AG04450 (cell line): ENCODE measurements at regions not wholly inside any gene's neighbourhood (a gene's known extent, or its start where the extent isn't known, plus 50 kb on each side); places are given as distances from the start of the nearest gene placed in this dataset.
A peak's percentile ranks its signal among the peaks of the same experiment; 100 is the strongest.
"Not testable (repeated sequence)": the region's sequence is repeated elsewhere in the genome, so short reads cannot be mapped to it uniquely, and the experiment has no call there.

Experiments used
- CTCF ChIA-PET: fragments of 300-600, 350-600 bp; formaldehyde crosslinking; extraction: SDS; loops from one replicate; lab custom pipeline; 2022; ENCODE audit warnings: antibody characterized with exemption, inconsistent platforms; lab: Charles Lee
- POLR2A ChIA-PET: fragments of 350-600 bp; formaldehyde crosslinking; extraction: SDS; loops from one replicate; lab custom pipeline; 2021; ENCODE audit warnings: antibody characterized with exemption, inconsistent platforms; lab: Yijun Ruan, JAX
- DNase-seq: peaks from one replicate; pipeline ENCODE4 v3.0.0-alpha.2; 2011; ENCODE audit warnings: low read depth, low spot score
- H3K27ac ChIP-seq: one replicate; pipeline ENCODE4 v1.5.1; 2012; ENCODE audit warnings: low read depth, low read length, control low read depth
- H3K27me3 ChIP-seq: one replicate; pipeline ENCODE4 v1.6.0; 2012; ENCODE audit warnings: low read length; ENCODE audit not compliant: control insufficient read depth, insufficient read depth
- H3K4me3 ChIP-seq: 2 replicates; pipeline ENCODE4 v1.5.1; 2011; ENCODE audit warnings: mild to moderate bottlenecking, low read depth, low read length, control low read depth
- H3K9me3 ChIP-seq: 2 replicates; pipeline ENCODE4 v1.5.1; 2012; ENCODE audit warnings: low read length; ENCODE audit not compliant: control insufficient read depth, insufficient read depth
- CTCF ChIP-seq: IDR thresholded peaks from 2 replicates; pipeline ENCODE4 v1.5.1; 2011; ENCODE audit warnings: low read depth, low read length, control low read depth, inconsistent platforms

GRCh38 chr1:147103416-147104155 lies 68.7 kb downstream of the PRKAB2 start:
- H3K27ac ChIP-seq, H3K27me3 ChIP-seq, H3K4me3 ChIP-seq, POLR2A ChIA-PET, DNase-seq, H3K9me3 ChIP-seq, CTCF ChIA-PET: not testable (repeated sequence)

GRCh38 chr1:147099192-147099591 lies 73.1 kb downstream of the PRKAB2 start:
- no peak for TF ChIP-seq CTCF
- DNase-seq = no peak
- Histone ChIP-seq H3K27ac (no peak overlapping the region), H3K27me3 (no peaks in the 10 kb centered on the region), H3K4me3 (no peak overlapping the region), H3K9me3 (no peaks in the 10 kb centered on the region)
- POLR2A ChIA-PET = no interaction called here
- CTCF ChIA-PET = no interaction called here

GRCh38 chr1:147098338-147098973 lies 73.8 kb downstream of the PRKAB2 start:
- DNase-seq, CTCF ChIA-PET, H3K27ac ChIP-seq, H3K4me3 ChIP-seq, H3K27me3 ChIP-seq, POLR2A ChIA-PET, H3K9me3 ChIP-seq: not testable (repeated sequence)
- TF ChIP-seq CTCF = peak; percentile 41

GRCh38 chr1:147095691-147096090 lies 76.6 kb downstream of the PRKAB2 start:
- H3K4me3 ChIP-seq = no peak overlapping the region
- POLR2A ChIA-PET = no interaction called here
- no peaks in the 10 kb centered on the region for H3K9me3 ChIP-seq
- DNase-seq = no peak
- no peaks in the 10 kb centered on the region for H3K27me3 ChIP-seq
- TF ChIP-seq CTCF = no peak
- H3K27ac ChIP-seq = no peak overlapping the region
- CTCF ChIA-PET = no interaction called here

GRCh38 chr1:147091801-147092200 lies 80.5 kb downstream of the PRKAB2 start:
- CTCF ChIA-PET = no interaction called here
- DNase-seq = no peak
- Histone ChIP-seq H3K27me3 (no peaks in the 10 kb centered on the region), H3K9me3 (no peaks in the 10 kb centered on the region), H3K4me3 (no peak overlapping the region), H3K27ac (no peak overlapping the region)
- no peak for TF ChIP-seq CTCF
- POLR2A ChIA-PET = no interaction called here
